ENCODE measurements at regions not wholly inside any gene's neighbourhood (a gene's known extent, or its start where the extent isn't known, plus 50 kb on each side); places are given as distances from the start of the nearest gene placed in this dataset.

GRCh38 chr1:73662526-73662925, 535.5 kb downstream of the LRRIQ3 start:
- no peak overlapping the region for H3K4me3 ChIP-seq (ENCODE audit: low read depth, low read length)
- DNase-seq (ENCODE audit: low read depth): no peak
- TF ChIP-seq CTCF (IDR thresholded peaks at IDR 0.05; ENCODE audit: low read depth, low read length, missing control alignments): no peak

GRCh38 chr1:73659136-73659535, 538.8 kb downstream of the LRRIQ3 start:
- DNase-seq (ENCODE audit: low read depth): no peak
- TF ChIP-seq CTCF (IDR thresholded peaks at IDR 0.05; ENCODE audit: low read depth, low read length, missing control alignments): no peak
- no peak overlapping the region for H3K4me3 ChIP-seq (ENCODE audit: low read depth, low read length)

- no peak overlapping the region for H3K4me3 ChIP-seq (ENCODE audit: low read depth, low read length)
- DNase-seq (ENCODE audit: low read depth): no peak
- TF ChIP-seq CTCF (IDR thresholded peaks at IDR 0.05; ENCODE audit: low read depth, low read length, missing control alignments): no peak
These were observed 543.3 kb downstream of the LRRIQ3 start for GRCh38 chr1:73654714-73655113.

GRCh38 chr1:73644198-73644597, 553.8 kb downstream of the LRRIQ3 start:
- DNase-seq (ENCODE audit: low read depth): no peak
- TF ChIP-seq CTCF (IDR thresholded peaks at IDR 0.05; ENCODE audit: low read depth, low read length, missing control alignments): no peak
- H3K4me3 ChIP-seq (ENCODE audit: low read depth, low read length): no peak overlapping the region

GRCh38 chr1:73639494-73639893, 558.5 kb downstream of the LRRIQ3 start:
- no peak overlapping the region for H3K4me3 ChIP-seq (ENCODE audit: low read depth, low read length)
- DNase-seq (ENCODE audit: low read depth): no peak
- no peak for TF ChIP-seq CTCF (IDR thresholded peaks at IDR 0.05; ENCODE audit: low read depth, low read length, missing control alignments)

GRCh38 chr1:73637264-73637663, 560.7 kb downstream of the LRRIQ3 start:
- H3K4me3 ChIP-seq (ENCODE audit: low read depth, low read length): no peak overlapping the region
- no peak for TF ChIP-seq CTCF (IDR thresholded peaks at IDR 0.05; ENCODE audit: low read depth, low read length, missing control alignments)
- no peak for DNase-seq (ENCODE audit: low read depth)

- H3K4me3 ChIP-seq (ENCODE audit: low read depth, low read length): no peak overlapping the region
- no peak for TF ChIP-seq CTCF (IDR thresholded peaks at IDR 0.05; ENCODE audit: low read depth, low read length, missing control alignments)
- DNase-seq (ENCODE audit: low read depth): no peak
These were observed 563.0 kb downstream of the LRRIQ3 start for GRCh38 chr1:73635021-73635420.

Data from GM12864 (cell line).